ENCODE measurements at regions not wholly inside any gene's neighbourhood (a gene's known extent, or its start where the extent isn't known, plus 50 kb on each side); places are given as distances from the start of the nearest gene placed in this dataset.
"Not testable (repeated sequence)": the region's sequence is repeated elsewhere in the genome, so short reads cannot be mapped to it uniquely, and the experiment has no call there.

GRCh38 chr3:177609613-177610012, 412.3 kb upstream of the TBL1XR1 start:
- no peak for DNase-seq

GRCh38 chr3:177610262-177610661, 413.0 kb upstream of the TBL1XR1 start:
- DNase-seq: no peak

- no peak for DNase-seq
These were observed 413.7 kb upstream of the TBL1XR1 start for GRCh38 chr3:177610686-177611633.

GRCh38 chr3:177611752-177612334, 414.6 kb upstream of the TBL1XR1 start:
- DNase-seq: no peak

- DNase-seq: no peak
These were observed 416.6 kb upstream of the TBL1XR1 start for GRCh38 chr3:177613901-177614300.

- DNase-seq: no peak
These were observed 417.7 kb upstream of the TBL1XR1 start for GRCh38 chr3:177615015-177615414.

GRCh38 chr3:177618873-177619733, 421.8 kb upstream of the TBL1XR1 start:
- no peak for DNase-seq

GRCh38 chr3:177620073-177620472, 422.8 kb upstream of the TBL1XR1 start:
- no peak for DNase-seq

- DNase-seq: no peak
These were observed 425.2 kb upstream of the TBL1XR1 start for GRCh38 chr3:177622520-177622919.

GRCh38 chr3:177622982-177623617, 425.8 kb upstream of the TBL1XR1 start:
- no peak for DNase-seq

- no peak for DNase-seq
These were observed 427.5 kb upstream of the TBL1XR1 start for GRCh38 chr3:177624528-177625495.

- no peak for DNase-seq
These were observed 428.8 kb upstream of the TBL1XR1 start for GRCh38 chr3:177626045-177626444.

GRCh38 chr3:177628095-177628719, 430.9 kb upstream of the TBL1XR1 start:
- not testable (repeated sequence) for DNase-seq

GRCh38 chr3:177629276-177629675, 432.0 kb upstream of the TBL1XR1 start:
- DNase-seq: no peak

GRCh38 chr3:177633671-177634207, 436.5 kb upstream of the TBL1XR1 start:
- no peak for DNase-seq

- not testable (repeated sequence) for DNase-seq
These were observed 438.4 kb upstream of the TBL1XR1 start for GRCh38 chr3:177635601-177636106.

- DNase-seq: no peak
These were observed 443.2 kb upstream of the TBL1XR1 start for GRCh38 chr3:177640319-177640965.

- DNase-seq: no peak
These were observed 443.9 kb upstream of the TBL1XR1 start for GRCh38 chr3:177641206-177641605.

GRCh38 chr3:177642042-177642803, 444.9 kb upstream of the TBL1XR1 start:
- no peak for DNase-seq
